RPMI7951 (cell line): ENCODE measurements at regions not wholly inside any gene's neighbourhood (a gene's known extent, or its start where the extent isn't known, plus 50 kb on each side); places are given as distances from the start of the nearest gene placed in this dataset.
A peak's percentile ranks its signal among the peaks of the same experiment; 100 is the strongest.
"Not testable (repeated sequence)": the region's sequence is repeated elsewhere in the genome, so short reads cannot be mapped to it uniquely, and the experiment has no call there.

Experiments
- DNase-seq: peaks from one replicate; pipeline ENCODE4 v3.0.0-alpha.2; 2012; ENCODE audit warnings: low read depth

GRCh38 chr11:23859087-23859486 is 637.8 kb upstream of the LUZP2 start:
- DNase-seq, result no peak

- no peak for DNase-seq
These were observed 635.2 kb upstream of the LUZP2 start for GRCh38 chr11:23861615-23862014.

- no peak for DNase-seq
These were observed 631.4 kb upstream of the LUZP2 start for GRCh38 chr11:23865341-23865975.

DNA sequence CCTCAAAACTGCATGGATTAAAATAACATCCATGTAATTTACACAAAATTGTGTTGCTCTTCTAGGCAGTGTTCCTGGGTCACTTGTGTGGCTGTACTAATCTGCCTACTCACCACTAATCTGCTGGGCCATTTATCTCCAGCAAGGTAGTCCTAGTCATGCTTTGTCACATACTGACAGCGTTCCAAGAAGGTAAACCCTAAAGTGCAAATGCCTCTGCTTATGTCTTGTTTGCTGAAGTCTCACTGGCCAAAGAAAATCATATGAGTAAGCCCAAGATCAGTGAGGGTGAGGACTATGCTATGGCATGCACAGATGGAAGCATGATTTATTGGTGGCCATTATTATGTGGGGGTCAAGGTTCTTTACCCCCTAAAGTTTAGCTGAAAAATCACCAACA is 630.2 kb upstream of the LUZP2 start:
- no peak for DNase-seq

- no peak for DNase-seq
These were observed 627.2 kb upstream of the LUZP2 start for GRCh38 chr11:23869671-23870070.

DNA sequence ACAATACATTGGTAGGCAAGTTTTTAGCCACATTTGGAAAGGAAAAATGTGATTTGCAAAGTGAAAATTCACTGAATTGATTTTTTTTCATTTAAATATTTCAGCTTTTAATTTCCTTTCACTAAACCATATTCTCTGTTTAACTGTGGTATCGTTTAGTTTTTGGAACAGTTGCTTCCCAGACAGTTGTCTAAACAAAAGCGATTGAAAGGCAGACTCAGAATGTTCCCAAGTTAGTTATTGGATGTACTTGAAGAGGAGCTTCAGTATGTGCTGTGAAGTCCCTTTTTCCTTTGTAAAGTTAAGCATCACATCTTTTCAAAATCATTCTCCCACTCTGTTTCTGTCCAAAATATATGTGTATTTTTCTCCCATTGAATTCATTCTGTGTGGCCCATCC is 623.4 kb upstream of the LUZP2 start:
- DNase-seq, result no peak

GRCh38 chr11:23875176-23875850 is 621.5 kb upstream of the LUZP2 start:
- DNase-seq, result no peak

GRCh38 chr11:23883426-23884048 is 613.3 kb upstream of the LUZP2 start:
- not testable (repeated sequence) for DNase-seq

DNA sequence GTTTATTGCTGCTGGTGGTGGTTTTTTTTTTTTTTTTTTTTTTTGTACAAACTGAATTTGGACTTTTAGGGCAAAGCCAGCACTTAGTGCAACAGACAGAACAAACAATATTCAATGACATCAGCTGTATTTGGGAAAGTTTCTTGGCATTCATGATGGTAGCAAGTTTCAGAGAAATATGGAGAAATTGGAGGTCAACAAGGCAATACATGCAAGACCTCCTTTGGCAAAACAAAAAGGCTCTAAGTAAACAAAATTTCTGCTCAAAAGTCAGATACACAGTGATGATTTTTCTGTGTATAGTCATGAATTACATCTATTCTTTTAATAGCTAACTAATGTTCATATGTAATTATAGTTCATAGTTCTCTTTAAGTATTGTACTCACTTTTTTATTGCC is 612.5 kb upstream of the LUZP2 start:
- DNase-seq, result no peak

GRCh38 chr11:23885801-23886200 is 611.1 kb upstream of the LUZP2 start:
- DNase-seq, result no peak

DNA sequence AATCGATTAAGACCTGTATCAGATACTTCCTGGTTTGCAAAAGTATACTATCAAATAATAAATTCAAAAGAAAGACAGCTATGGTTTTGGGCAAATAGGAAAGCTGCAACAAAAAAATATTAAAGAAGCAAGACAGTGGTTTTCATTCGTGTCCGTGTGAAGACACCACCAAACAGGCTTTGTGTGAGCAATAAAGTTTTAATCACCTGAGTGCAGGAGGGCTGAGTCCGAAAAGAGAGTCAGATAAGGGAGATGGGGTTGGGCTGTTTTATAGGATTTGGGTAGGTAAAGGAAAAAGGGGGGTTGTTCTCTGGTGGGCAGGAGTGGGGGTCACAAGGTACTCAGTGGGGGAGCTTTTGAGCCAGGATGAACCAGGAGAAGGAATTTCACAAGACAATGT is 609.7 kb upstream of the LUZP2 start:
- not testable (repeated sequence) for DNase-seq

- no peak for DNase-seq
These were observed 603.7 kb upstream of the LUZP2 start for GRCh38 chr11:23893126-23893525.

GRCh38 chr11:23897453-23898286 is 599.2 kb upstream of the LUZP2 start:
- peak; percentile 77 for DNase-seq

- peak; percentile 86 for DNase-seq
These were observed 593.7 kb upstream of the LUZP2 start for GRCh38 chr11:23903044-23903704.

DNA sequence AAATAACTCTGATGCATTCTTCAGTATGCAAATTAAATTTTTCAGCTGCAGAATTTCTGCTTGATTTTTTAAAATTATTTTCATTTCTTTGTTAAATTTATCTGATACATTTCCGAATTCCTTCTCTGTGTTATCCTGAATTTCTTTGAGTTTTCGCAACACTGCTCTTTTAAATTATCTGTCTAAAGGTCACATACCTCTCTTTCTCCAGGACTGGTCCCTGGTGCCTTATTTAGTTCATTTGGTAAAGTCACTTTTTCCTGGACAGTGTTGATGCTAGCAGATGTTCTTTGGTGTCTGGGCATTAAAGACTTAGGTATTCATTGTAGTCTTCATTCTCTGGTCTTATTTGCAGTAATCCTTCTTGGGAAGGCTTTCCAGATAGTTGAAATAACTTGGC is 577.4 kb upstream of the LUZP2 start:
- DNase-seq, result no peak

- DNase-seq, result no peak
These were observed 573.5 kb upstream of the LUZP2 start for GRCh38 chr11:23923357-23923756.

GRCh38 chr11:23924226-23924625 is 572.6 kb upstream of the LUZP2 start:
- DNase-seq, result no peak

DNA sequence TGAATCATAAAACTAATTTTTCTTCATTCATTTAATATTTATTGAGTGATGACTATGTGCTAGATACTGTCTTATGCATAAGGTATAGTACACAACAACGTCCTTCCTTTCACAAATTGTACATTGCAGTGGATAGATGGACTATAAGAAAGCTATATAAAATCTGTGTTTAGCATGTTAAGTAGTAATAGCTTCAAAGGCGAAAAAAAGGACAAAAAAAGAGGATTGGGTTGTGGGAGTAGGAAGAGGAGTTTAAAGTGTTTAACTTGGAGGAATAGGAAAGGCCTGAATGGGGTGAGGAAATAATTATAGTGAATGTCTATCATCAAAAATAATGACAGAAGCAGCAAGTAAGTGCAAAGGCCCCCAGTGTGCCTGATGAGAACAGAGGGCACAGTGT is 565.4 kb upstream of the LUZP2 start:
- DNase-seq, result no peak

GRCh38 chr11:23932485-23932898 is 564.4 kb upstream of the LUZP2 start:
- DNase-seq, result peak; percentile 11

GRCh38 chr11:23933721-23934120 is 563.1 kb upstream of the LUZP2 start:
- no peak for DNase-seq

DNA sequence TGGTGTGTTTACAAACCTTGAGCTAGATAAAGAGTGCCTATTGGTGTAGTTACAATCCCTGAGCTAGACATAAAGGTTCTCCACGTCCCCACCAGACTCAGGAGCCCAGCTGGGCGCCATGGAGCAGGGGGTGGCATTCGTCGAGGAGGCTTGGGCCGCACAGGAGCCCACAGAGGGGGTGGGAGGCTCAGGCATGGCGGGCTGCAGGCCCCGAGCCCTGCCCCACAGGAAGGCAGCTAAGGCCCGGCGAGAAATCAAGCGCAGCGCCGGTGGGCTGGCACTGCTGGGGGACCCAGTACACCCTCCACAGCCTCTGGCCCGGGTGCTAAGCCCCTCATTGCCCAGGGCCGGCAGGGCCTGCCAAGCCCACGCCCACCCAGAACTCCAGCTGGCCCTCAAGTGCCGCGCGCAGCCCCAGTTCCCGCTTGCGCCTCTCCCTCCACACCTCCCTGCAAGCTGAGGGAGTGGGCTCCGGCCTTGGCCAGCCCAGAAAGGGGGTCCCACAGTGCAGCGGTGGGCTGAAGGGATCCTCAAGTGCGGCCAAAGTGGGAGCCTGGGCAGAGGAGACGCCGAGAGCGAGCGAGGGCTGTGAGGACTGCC is 562.1 kb upstream of the LUZP2 start:
- not testable (repeated sequence) for DNase-seq
